Bone marrow (tissue), 2 donors: ENCODE measurements at regions not wholly inside any gene's neighbourhood (a gene's known extent, or its start where the extent isn't known, plus 50 kb on each side); places are given as distances from the start of the nearest gene placed in this dataset.

Source experiments
- DNase-seq, 2 donors: peaks; one replicate each; lab custom pipeline; 2025; lab: John Stamatoyannopoulos, UW

DNA sequence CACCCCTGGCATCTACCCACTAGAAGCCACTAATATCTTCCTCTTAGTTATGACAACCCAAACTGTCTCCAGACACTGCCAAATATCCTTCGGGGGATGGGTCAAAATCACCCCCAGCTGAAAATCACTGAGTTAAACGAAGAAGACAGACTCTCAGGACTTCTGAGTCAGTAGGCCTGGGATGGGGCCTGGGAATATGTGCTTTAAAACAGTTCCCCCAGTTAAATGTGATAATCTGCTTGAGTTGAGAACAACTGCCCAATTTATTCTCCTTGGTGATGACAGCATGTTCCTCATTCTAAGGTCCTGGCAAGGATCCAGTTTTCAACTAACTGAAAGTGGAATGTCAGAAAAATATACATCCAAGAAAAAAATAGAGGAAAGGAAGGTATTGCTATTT is 52.4 kb downstream of the CBLL2 start:
- DNase-seq = no peak

DNA sequence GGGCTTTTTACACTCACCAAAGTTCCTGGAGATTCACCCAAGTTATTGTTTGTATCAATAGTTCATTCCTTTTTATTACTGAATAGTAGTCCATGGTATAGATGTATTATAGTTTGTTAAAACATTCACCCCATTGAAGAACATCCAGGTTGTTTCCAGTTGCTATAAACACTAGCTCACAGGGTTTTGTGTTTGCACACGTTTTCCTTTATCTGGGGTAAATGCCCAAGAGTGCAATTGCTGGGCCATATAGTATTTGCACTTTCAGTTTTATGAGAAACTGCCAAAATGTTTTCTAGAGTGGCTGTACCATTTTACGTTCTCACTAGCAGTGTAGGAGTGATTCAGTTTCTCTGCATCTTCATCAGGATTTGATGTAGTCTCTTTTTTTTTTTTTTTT is 57.1 kb downstream of the CBLL2 start:
- no peak for DNase-seq

DNA sequence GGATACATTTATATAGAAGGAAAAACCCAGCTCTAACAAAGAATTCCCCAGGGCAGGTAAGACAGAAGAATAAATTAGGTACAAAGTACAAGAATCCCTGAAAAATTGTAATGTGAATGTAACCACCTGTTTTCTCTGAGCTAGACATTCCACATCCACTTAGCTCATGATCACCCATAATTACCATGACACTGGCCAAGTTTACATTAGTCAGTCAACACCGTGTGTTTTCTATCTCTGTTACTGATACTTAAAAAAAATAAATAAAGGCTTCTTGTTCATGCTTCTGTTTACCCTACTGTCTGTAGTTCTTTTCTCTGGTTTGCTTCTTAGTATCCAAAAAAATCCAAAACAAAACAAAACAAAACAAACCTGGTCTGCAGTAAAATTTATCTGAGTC is 66.0 kb downstream of the CBLL2 start:
- no peak for DNase-seq

DNA sequence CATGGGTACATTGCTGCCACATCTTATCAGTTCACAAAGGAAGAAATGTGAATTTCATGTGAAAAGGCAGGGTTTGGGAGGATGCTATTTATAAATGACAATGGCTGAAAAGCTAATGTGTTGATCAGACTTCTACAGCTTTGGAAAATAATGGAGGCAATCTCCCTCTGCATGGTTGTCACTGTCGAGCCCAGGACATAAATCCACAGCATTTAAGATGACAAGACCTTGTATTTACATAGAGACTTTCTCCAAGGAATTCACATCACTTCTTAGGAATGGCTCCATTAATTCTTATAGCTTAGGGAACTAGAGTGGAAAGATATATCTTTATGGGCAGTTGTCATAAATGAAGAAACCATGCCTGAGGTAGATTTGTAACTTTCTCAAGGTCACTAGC is 66.7 kb downstream of the CBLL2 start:
- no peak for DNase-seq

DNA sequence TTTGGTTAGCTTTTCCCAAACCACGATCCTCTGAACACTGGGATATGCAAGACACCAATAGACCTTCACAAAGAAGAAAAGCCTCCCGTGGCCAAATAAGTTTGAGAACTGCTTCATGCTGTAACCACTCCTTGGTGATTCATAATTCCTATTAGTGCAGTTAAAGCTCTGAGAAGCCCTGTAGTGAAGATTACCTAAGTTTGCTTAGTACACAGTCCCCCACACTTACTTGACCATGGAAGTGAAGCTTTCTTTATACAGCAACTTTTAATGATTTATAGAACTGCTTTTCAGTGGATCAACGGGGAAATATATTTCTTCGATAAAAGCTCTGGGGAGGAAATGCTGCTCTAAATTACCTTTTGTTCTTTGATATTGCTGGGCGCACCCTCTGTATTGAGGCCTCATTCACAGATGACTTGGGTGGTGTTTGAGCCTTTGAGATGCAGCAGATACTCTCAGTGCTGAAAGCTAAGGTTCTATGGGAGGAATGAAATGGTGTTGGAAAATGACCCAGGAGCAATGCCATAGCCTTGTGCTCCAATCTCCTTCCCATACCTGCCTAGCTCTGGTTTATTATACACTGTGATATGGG is 67.4 kb downstream of the CBLL2 start:
- no peak for DNase-seq

DNA sequence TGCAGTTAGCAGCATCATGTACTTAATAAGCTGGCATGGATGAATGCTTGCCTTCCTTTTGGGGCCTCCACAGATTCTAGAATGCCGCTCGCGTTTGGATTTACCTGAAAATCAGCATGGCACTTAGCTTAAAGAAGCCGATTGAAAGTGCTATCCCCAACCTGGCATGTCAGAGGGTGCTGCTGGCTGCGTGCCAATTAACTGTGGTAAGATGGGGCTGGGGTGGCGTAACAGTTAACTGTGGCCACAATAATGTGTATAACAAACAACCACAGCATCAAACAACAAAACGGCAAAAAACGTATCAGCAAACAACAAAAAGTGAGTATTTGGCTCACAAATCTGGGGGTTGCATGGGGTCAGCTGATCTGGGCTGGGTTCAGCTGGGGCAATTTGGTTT is 70.5 kb downstream of the CBLL2 start:
- DNase-seq = no peak

DNA sequence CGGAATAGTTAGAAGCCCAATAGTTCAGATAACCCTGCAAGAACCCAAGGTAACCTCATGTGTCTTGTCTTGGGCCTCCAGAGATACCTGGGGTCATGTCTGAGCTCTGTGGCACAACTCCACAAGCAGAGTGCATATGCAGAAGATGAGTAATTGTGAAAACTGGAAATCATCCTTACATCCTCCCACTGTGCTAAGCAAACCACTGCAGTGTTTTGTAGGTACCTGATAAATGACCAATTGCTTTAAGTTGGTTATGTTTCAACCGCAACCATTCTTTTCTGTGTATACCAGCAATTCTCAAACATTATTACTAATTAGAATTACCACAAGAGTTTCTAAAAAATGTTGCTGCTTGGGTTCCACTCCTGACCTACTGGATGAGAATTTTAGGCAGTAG is 73.2 kb downstream of the CBLL2 start:
- DNase-seq = no peak

DNA sequence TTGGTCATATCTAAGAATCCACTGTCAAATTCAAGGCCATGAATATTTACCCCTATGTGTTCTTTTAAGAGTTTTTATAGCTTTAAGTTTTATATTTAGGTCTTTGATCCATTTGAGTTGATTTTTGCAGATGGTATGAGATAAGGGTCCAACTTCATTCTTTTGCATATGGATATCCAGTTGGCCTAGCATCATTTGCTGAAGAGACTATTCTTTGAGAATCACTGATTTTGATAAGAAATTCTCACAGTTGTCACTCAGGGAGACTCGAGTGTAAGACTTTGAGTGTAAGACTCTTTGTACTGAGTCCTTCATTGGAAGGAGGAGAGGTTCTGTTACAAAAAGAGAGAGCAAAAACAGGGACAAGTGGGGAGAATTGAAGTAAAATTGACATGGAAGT is 74.8 kb downstream of the CBLL2 start:
- no peak for DNase-seq

DNA sequence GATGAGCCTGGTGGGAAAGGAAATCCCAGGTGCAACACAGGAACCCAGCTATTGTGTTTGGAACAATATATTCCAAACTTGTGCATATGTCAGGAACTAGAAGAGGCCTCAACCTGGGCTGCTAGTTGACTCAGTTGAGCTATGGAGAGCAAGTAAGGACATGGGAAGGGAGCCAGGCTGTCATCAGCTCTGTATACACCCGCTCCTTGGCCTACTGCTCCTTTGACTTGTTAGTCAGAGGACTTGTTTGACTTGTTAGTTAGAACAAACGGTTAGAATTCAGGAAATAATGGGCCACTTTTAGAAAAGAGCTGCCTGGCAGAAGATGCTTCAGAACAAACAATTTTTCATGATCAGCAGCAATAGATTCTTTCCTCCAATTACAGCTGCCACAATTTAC is 76.4 kb downstream of the CBLL2 start:
- no peak for DNase-seq

DNA sequence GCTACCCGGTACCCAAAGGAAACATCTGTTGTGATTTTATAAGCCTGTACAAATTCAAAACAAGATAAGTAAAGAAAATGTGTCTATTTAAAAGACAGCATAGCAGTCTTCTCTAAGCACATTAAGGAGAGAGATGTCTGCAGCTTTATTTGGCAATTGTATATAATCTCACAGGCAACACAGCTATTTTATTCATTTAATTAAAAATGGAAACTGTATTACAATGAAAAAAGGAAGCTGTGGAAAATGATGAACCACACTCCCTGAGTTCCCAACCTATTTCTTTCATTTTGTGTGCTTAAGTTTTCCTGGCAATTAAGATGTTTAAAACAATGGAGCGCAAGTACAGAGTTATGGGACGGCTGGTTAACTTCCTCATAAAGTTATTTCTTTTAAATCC is 78.4 kb downstream of the CBLL2 start:
- DNase-seq = no peak

DNA sequence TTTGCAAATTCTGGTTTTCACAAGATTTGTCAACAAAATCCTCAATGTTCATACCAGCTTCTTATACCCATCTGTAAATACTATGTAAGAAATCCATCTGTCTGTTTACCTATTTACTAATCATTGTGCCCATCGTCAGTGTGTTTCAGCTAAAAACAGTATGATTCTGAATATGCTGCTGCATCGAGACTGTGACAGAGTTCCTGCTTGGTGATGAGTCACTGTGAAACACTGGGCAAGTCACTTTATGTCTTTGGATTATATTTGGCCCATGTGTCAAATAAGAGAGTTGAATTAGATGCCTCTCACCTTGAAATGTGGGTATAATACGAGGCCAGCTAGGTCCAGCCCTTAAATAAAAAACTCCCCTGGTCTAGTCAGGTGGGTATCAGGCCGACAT is 79.3 kb downstream of the CBLL2 start:
- DNase-seq = no peak

DNA sequence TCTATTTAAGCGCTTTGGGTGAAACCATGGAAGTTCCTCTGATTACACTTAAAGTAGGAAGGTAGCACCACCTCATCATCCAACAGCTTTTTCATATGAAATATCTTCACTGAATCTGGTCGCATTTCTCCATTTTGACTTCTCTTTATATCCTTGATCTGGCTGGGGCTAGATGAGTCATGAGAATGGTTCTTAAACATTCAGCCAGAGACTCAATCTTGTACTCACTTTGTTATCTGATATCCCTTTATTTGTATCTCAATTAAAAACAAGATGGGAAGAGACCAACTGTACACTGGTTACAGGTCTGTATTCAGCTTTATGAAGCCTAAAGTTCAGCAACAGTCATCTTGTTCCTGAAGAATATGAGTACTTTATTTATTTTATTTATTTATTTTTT is 84.9 kb downstream of the CBLL2 start:
- no peak for DNase-seq

DNA sequence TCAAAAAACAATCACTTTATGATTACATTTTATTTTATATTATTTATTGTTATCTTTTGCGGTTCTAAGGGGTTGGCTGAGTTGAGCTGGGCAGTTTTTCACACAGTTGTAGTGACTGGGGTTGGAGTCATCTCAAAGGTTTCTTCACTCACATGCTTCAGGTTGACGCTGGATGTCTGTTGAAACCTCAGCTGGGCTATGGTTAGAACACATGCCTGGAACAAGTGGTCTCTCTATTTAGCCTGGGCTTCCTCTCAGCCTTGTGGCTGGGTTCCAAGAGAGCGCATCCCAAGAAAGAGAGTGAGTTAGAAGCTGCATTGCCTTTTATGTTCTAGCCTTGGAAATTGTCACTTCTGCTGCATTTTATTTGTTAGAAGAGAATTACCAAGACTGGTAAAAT is 87.4 kb downstream of the CBLL2 start:
- DNase-seq = no peak

DNA sequence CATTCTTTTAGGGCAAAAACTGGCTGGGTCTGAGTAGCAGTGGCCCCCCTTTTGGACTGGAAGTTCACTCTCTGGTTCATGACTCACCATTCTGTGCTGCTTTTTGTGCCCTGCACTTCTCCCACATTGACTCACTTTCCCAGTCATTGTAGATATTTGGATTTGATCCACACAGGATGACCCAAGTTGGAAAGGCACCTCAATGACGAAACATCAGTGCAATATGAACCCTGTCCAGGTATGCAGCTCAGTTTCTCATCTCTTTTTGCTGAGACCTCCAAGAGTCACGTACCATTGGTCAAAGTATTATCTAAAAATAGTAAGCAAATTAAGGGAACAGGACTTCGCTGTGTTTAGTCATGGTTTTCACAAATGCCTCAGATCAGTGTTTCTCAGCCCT is 92.7 kb downstream of the CBLL2 start:
- DNase-seq = no peak

DNA sequence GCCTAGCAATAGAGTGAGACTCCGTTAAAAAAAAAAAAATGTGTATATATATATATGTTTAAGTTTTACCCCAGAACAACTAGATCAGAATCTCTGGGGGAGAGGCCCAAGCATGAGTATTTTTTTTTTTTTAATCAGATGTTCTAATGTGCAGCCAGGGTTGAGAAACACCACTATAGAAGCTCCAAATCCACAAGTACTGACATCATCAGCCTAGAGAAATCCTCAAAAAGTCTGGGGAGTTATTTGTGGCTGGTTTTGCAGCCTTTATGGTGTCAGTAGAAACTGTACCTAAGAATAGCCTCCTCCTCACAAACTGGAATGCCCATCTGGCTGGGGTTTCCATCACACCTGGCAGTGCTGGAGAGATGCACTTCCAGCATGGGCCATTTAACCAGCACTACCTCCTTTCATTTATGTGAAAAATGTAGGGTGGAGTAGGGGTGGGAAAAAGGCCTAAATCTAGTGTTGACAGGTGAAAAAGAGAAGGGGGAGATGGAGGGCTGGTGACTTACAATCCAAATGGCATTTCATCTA is 93.5 kb downstream of the CBLL2 start:
- DNase-seq = no peak

DNA sequence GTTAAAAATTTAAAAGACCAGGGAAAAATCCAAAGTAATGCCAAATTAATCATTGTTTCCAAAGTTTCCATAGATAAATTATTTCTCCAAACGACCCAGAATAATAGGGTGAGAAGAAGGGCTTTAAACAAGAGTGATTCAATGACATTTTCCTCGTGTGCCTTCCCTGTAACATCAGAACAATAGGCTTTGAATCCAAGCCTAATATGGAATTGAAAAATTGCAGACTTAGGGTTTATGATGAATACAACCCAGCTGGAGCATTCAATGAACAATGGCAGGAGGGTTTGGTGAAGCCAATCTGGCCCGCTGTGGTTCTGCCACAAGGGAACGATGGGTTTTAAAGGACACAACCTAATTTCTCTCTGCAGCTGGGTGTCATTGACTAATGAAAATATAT is 94.2 kb downstream of the CBLL2 start:
- no peak for DNase-seq

DNA sequence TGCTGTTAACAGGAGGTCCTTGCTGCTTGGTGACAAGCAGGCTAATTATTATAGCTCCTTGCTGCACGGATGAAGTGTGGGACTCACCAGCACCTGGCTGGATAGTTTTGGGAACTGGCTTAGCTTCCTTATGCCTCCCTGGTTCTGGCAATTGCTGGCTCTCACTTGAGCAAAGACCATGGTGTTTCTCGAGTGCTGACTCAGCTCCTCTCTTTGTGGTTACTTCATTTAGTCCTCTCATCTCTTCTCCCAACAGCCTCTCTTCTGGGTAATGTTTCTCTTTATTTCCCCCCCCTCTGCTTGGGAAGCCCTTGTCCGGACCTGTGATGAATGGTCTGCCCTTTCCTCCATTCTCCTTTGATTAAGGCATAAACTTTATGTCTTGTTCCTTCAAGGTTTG is 100.4 kb downstream of the CBLL2 start:
- no peak for DNase-seq

DNA sequence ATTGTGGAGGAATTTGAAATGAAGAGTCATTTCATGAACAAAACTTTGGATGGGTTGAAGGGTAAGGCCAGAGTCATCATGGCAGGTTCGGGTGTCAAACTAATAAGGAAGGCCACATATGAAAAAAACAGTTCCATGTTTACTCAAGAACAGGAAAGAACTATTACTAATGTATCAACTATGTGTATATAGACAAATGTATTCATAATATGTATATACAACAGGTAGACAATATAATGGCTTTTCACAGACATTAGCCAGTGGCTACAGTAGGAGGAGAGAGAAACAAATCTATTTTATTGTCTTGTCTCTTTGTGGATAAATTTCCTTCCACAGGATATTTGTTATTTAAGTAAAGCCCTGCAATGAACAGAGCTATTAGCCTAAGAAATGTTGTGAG is 101.1 kb downstream of the CBLL2 start:
- no peak for DNase-seq

DNA sequence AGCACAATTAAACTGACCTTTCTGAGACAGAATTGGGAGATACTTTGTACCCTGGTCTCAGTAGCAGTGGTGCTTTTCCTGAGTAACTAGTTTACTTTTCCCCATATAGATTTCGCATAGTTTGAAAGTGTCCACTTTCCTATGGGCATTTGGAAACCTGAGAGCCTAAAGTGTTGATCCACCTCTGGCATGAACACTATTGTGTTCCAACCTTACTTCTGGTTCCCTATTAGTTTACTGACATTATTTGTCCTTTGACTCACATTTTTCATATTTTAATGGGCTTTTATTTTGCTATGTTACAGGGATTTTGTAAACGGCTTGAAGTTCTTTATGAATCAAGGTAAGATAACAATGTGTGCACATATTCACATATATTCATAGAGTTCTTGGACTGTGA is 103.7 kb downstream of the CBLL2 start:
- no peak for DNase-seq

DNA sequence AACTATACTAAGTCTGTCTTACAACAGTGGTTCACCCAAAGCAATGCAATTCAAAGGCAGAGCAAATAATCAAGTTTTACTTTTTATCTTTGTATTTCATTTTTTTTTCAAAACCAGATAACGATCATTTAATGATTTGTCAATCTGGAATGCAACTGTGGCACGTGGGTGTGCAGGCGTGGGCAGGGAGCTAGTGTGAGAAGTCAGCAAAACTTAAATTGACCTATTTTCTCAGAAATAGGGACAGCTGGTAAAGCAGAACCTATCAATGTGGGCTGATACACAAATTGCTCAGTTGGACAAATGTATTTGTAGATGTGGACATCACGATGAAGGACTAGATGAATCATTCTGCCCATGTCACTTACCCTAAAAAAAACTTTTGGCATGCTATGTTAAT is 105.6 kb downstream of the CBLL2 start:
- DNase-seq = no peak

DNA sequence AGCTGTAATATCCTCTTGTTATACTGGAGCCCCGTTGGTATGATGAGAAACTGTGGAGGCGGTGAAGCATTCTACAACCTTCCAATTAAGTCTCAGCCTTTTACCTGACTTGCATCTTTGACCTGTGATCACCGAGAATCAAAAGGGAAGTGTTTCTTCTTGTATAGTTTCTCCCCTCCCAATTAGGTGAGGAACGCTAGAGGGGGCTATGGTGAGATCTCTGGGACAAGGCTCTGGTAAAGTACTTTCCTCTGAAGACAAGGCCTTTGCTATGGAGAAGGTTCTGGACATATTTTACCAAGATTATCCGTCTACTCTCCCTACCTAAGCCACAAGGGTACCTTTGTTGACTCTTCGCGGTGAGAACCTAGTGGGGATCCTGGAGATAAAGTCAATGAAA is 111.3 kb downstream of the CBLL2 start:
- no peak for DNase-seq

DNA sequence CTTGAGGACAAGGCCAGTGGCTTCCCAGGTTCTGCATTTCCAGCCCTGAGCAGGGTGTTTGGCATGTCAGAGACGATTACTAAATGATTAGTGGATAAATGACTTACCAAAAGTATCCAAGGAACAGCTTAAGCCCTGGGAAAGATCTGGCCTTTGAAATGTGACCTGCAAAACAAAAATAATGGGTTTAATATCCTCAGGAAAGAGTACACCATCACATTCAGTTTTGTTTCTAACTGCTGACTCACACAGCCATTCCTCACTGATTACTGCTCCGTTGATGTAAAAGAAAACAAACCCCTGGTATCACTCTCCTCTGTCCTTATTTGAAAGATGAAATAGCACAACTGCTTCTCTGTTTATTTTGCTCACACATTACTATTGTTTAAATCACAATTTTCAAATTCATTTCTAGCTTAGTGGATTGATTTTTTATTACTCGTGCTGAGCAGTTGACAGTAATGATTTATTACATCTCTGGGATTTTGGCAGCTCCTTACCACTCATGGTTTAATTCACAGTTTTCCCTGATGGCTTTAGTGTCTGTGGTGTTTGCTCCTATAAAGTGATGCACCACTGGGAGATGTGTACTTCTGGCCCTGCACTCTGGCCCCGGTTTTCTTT is 117.0 kb downstream of the CBLL2 start:
- no peak for DNase-seq

DNA sequence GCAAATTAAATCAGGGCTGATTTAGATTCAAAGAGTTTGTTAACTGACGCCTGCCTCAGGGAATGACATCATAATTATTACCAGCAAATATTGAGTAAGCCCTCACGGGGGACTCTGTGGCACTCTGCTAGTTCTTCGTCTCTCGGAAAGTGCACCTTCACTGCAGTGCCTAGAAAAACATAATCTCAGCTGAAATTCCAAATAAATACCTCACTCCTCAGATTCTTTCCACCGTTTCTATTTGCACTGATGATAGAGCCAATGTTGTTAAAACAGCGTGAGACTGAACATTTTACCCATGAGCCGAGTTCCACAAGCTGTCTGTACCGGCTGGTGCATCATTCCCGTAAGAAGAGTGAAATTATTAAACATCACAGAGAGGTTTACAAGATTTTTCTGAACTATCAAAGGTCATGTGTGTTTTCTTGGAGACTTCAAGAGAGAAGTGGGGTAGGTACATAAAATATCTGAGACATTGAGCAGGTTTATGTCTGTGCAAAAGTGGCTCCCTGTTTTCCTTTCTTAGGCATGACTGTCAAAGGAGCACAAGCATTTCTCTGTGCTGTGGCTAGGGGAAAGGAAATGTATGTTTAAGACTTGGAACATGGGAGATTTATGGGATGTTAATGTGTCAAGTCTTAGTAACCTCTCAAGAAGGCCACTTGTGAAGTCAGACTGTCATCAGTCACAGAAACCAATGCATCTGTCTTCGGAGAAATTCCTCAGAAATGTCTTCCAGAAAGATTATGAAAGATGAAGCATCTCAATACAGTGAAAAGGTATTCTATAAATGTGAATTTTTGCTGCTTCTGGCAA is 119.6 kb downstream of the CBLL2 start:
- no peak for DNase-seq
